Suprapubic skin (tissue), 3 donors: ENCODE measurements at regions not wholly inside any gene's neighbourhood (a gene's known extent, or its start where the extent isn't known, plus 50 kb on each side); places are given as distances from the start of the nearest gene placed in this dataset.

ENCODE experiments used
- CTCF ChIP-seq, 2 donors: fragments of 200-600 bp in 1 of 2; fragments of 450-650 bp in 1 of 2; sonication (generic) in 1 of 2; IDR thresholded peaks; one replicate each; pipeline ENCODE4 v1.5.1; 2016 to 2019; ENCODE audit warnings: antibody characterized with exemption in 2 of 2, mild to moderate bottlenecking in 1 of 2, moderate library complexity in 1 of 2
- POLR2AphosphoS5 ChIP-seq, 3 donors: sonication (generic); formaldehyde crosslinking; IDR thresholded peaks; one replicate each; pipeline ENCODE4 v1.6.1; 2017; ENCODE audit warnings: antibody characterized with exemption in 3 of 3

DNA sequence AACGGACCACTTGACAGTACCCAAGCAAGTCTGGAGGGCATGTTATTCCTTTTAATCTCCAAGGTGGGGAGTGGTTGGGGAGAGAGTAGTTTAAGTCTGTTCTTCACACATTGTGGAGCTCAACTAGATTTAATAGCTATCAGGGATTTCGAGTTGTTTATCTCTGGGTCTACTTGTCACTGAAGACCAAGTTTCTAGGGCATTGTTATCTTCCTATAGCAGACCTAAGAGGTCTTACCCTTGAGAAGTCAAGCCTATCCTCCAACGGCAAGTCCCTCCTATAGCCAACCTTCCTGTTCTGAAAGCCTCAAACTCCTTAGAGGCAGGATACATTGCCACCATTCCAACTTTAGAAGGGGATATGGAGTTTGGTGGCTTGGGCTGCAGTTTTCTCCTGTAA lies 164.5 kb upstream of the MOCS1 start:
- no peak for TF ChIP-seq CTCF (IDR thresholded peaks at IDR 0.05)
- no peak for TF ChIP-seq POLR2AphosphoS5 (IDR thresholded peaks at IDR 0.05)
